ENCODE measurements at regions not wholly inside any gene's neighbourhood (a gene's known extent, or its start where the extent isn't known, plus 50 kb on each side); places are given as distances from the start of the nearest gene placed in this dataset.

GRCh38 chr3:44019736-44020135, 221.9 kb upstream of the TOPAZ1 start:
- no peak for DNase-seq (ENCODE audit: low read depth)
- no peak overlapping the region for H3K4me3 ChIP-seq (ENCODE audit: low read depth, low read length)
- TF ChIP-seq CTCF (conservative IDR thresholded peaks at IDR 0.05; ENCODE audit: low read depth, low read length), result no peak

- no peak overlapping the region for H3K4me3 ChIP-seq (ENCODE audit: low read depth, low read length)
- no peak for DNase-seq (ENCODE audit: low read depth)
- no peak for TF ChIP-seq CTCF (conservative IDR thresholded peaks at IDR 0.05; ENCODE audit: low read depth, low read length)
These were observed 221.5 kb upstream of the TOPAZ1 start for GRCh38 chr3:44020143-44020542.

GRCh38 chr3:44021651-44022594, 219.8 kb upstream of the TOPAZ1 start:
- H3K4me3 ChIP-seq (ENCODE audit: low read depth, low read length), result peak overlapping the region; percentile 63
- TF ChIP-seq CTCF (conservative IDR thresholded peaks at IDR 0.05; ENCODE audit: low read depth, low read length), result no peak

GRCh38 chr3:44023961-44024593, 217.6 kb upstream of the TOPAZ1 start:
- TF ChIP-seq CTCF (conservative IDR thresholded peaks at IDR 0.05; ENCODE audit: low read depth, low read length), result no peak
- no peak overlapping the region for H3K4me3 ChIP-seq (ENCODE audit: low read depth, low read length)
- DNase-seq (ENCODE audit: low read depth), result no peak

More at GRCh38 chr3:44021651-44022594, 219.8 kb upstream of the TOPAZ1 start:
- DNase-seq (ENCODE audit: low read depth), result no peak

- no peak for TF ChIP-seq CTCF (conservative IDR thresholded peaks at IDR 0.05; ENCODE audit: low read depth, low read length)
- H3K4me3 ChIP-seq (ENCODE audit: low read depth, low read length), result no peak overlapping the region
- DNase-seq (ENCODE audit: low read depth), result no peak
These were observed 215.3 kb upstream of the TOPAZ1 start for GRCh38 chr3:44026220-44026865.

- no peak for TF ChIP-seq CTCF (conservative IDR thresholded peaks at IDR 0.05; ENCODE audit: low read depth, low read length)
- DNase-seq (ENCODE audit: low read depth), result no peak
- H3K4me3 ChIP-seq (ENCODE audit: low read depth, low read length), result no peak overlapping the region
These were observed 212.6 kb upstream of the TOPAZ1 start for GRCh38 chr3:44029100-44029499.

All from epithelial cell of proximal tubule (primary cell).